DND-41 (cell line): ENCODE measurements at regions not wholly inside any gene's neighbourhood (a gene's known extent, or its start where the extent isn't known, plus 50 kb on each side); places are given as distances from the start of the nearest gene placed in this dataset.

ENCODE experiments used
- ATAC-seq: fragments of 200-7000 bp; cut with Tn5 transposase; 3 replicates; pipeline ENCODE4 v1.9.1; 2021; ENCODE audit warnings: low read depth; ENCODE audit not compliant: insufficient read depth
- DNase-seq: peaks from one replicate; pipeline ENCODE4 v3.0.0-alpha.2; 2020
- H2AFZ ChIP-seq: 2 replicates; pipeline ENCODE4 v1.6.0; 2012; ENCODE audit warnings: low read depth, low read length
- H3K27ac ChIP-seq: 2 replicates; pipeline ENCODE4 v1.5.1; 2012; ENCODE audit warnings: low read length, inconsistent platforms
- H3K27me3 ChIP-seq: fragments of 200-600 bp; sonication (generic); 2 replicates; pipeline ENCODE4 v1.6.0; 2012; ENCODE audit warnings: low read length, mild to moderate bottlenecking, inconsistent platforms; ENCODE audit not compliant: insufficient read depth, poor library complexity
- H3K36me3 ChIP-seq: 2 replicates; pipeline ENCODE4 v1.5.1; 2012; ENCODE audit warnings: low read length, inconsistent platforms; ENCODE audit not compliant: insufficient read depth
- H3K4me1 ChIP-seq: 2 replicates; pipeline ENCODE4 v1.5.1; 2012; ENCODE audit warnings: mild to moderate bottlenecking, low read length; ENCODE audit not compliant: insufficient read depth
- H3K4me2 ChIP-seq: 2 replicates; pipeline ENCODE4 v1.6.0; 2012; ENCODE audit warnings: mild to moderate bottlenecking, moderate library complexity, low read length, inconsistent platforms; ENCODE audit not compliant: insufficient read depth
- H3K4me3 ChIP-seq, 2 experiments: fragments of 200-600 bp in 1 of 2; shearing (Covaris generic) in 1 of 2; 2 replicates each; pipeline ENCODE4 v1.5.1; 2012 to 2016; ENCODE audit warnings: inconsistent platforms in 2 of 2, low read length in 2 of 2, mild to moderate bottlenecking in 2 of 2, low read depth in 1 of 2, moderate library complexity in 1 of 2
- H3K79me2 ChIP-seq: 2 replicates; pipeline ENCODE4 v1.6.0; 2012; ENCODE audit warnings: low read length, inconsistent platforms; ENCODE audit not compliant: insufficient read depth
- H3K9ac ChIP-seq: 2 replicates; pipeline ENCODE4 v1.6.0; 2012; ENCODE audit warnings: low read depth, mild to moderate bottlenecking, inconsistent platforms, low read length, moderate library complexity
- H3K9me3 ChIP-seq: 2 replicates; pipeline ENCODE4 v1.5.1; 2012; ENCODE audit warnings: low read length, moderate library complexity, mild to moderate bottlenecking, inconsistent platforms; ENCODE audit not compliant: insufficient read depth, severe bottlenecking
- H4K20me1 ChIP-seq: 2 replicates; pipeline ENCODE4 v1.6.0; 2012; ENCODE audit warnings: low read length; ENCODE audit not compliant: insufficient read depth
- CTCF ChIP-seq: IDR thresholded peaks from 2 replicates; pipeline ENCODE4 v1.5.1; 2012; ENCODE audit warnings: borderline replicate concordance, low read length, moderate library complexity, mild to moderate bottlenecking; ENCODE audit not compliant: poor library complexity, severe bottlenecking; ENCODE audit errors: extremely low read depth
- EZH2 ChIP-seq: IDR thresholded peaks from 3 replicates; pipeline ENCODE4 v1.6.1; 2012; ENCODE audit warnings: borderline replicate concordance, low read depth, mild to moderate bottlenecking, moderate library complexity, low read length, inconsistent platforms; ENCODE audit not compliant: severe bottlenecking

DNA sequence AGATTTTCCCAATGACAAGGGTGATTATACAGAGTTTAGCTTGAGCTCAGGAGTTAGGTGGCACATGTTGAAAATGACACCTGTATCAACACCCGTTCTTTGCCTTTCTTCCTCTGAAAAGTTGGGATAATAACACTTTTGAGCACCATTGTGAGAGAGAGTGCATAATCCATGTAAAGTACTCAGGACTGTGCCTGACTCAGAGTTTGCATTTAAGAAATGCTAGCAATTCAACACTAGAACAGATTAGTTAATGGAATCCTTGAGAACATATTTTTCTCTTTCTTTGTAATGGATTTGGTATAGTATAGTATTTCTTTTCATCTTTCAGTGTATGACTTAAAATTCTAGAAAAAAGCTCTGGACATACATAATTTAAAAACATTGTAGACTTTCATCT is 449.2 kb downstream of the GJA1 start:
- Histone ChIP-seq H2AFZ (no peak overlapping the region), H3K9me3 (peaks cover 3% of the 10 kb centered on the region), H3K9ac (no peak overlapping the region), H4K20me1 (no peaks in the 10 kb centered on the region), H3K4me3 (no peak overlapping the region), H3K27ac (no peak overlapping the region), H3K4me1 (peaks cover 3% of the 10 kb centered on the region; the same call in 1 of the 2 replicates), H3K27me3 (no peaks in the 10 kb centered on the region), H3K79me2 (no peaks in the 10 kb centered on the region), H3K4me2 (no peak overlapping the region), H3K36me3 (no peaks in the 10 kb centered on the region)
- ATAC-seq (no peak), DNase-seq (no peak)
- TF ChIP-seq CTCF (no peak), EZH2 (no peak)

GRCh38 chr6:121885399-121886152 is 450.1 kb downstream of the GJA1 start:
- Histone ChIP-seq H3K4me2 (no peak overlapping the region), H3K4me1 (peaks cover 13% of the 10 kb centered on the region), H2AFZ (0 out of 2 replicates have a peak overlapping the region, but pooled peaks have one; percentile 0), H3K79me2 (no peaks in the 10 kb centered on the region), H3K9ac (no peak overlapping the region), H3K27ac (no peak overlapping the region), H4K20me1 (no peaks in the 10 kb centered on the region), H3K36me3 (no peaks in the 10 kb centered on the region), H3K27me3 (no peaks in the 10 kb centered on the region), H3K4me3 (no peak overlapping the region), H3K9me3 (peaks cover 3% of the 10 kb centered on the region)
- DNase-seq (no peak), ATAC-seq (no peak)
- TF ChIP-seq EZH2 (no peak), CTCF (no peak)

- H4K20me1 ChIP-seq, result no peaks in the 10 kb centered on the region
- H3K79me2 ChIP-seq, result no peaks in the 10 kb centered on the region
- DNase-seq (no peak), ATAC-seq (no peak)
- H3K4me3 ChIP-seq, result no peak overlapping the region
- peaks cover 16% of the 10 kb centered on the region for H3K4me1 ChIP-seq
- no peaks in the 10 kb centered on the region for H3K36me3 ChIP-seq
- H3K27me3 ChIP-seq, result no peaks in the 10 kb centered on the region
- no peak overlapping the region for H2AFZ ChIP-seq
- no peak overlapping the region for H3K27ac ChIP-seq
- no peak overlapping the region for H3K9ac ChIP-seq
- peaks cover 3% of the 10 kb centered on the region for H3K9me3 ChIP-seq
- TF ChIP-seq CTCF (no peak), EZH2 (no peak)
- no peak overlapping the region for H3K4me2 ChIP-seq
Observed at GRCh38 chr6:121886223-121886830, 450.9 kb downstream of the GJA1 start.
